WTC11 (cell line): ENCODE measurements at regions not wholly inside any gene's neighbourhood (a gene's known extent, or its start where the extent isn't known, plus 50 kb on each side); places are given as distances from the start of the nearest gene placed in this dataset.

Experiments used
- ATF2 ChIP-seq: sonication (generic); formaldehyde crosslinking; IDR thresholded peaks from 2 replicates; pipeline ENCODE4 v1.8.1; 2022; ENCODE audit warnings: low read depth, missing genetic modification reagents, borderline replicate concordance
- CTCF ChIP-seq: fragments of 200-600 bp; IDR thresholded peaks from 2 replicates; pipeline ENCODE4 v1.8.0; 2022; ENCODE audit warnings: antibody characterized with exemption
- E2F5 ChIP-seq: sonication (generic); formaldehyde crosslinking; IDR thresholded peaks from 2 replicates; pipeline ENCODE4 v1.8.1; 2022; ENCODE audit warnings: mild to moderate bottlenecking, moderate library complexity, missing genetic modification reagents
- ETV6 ChIP-seq: sonication (generic); formaldehyde crosslinking; IDR thresholded peaks from 2 replicates; pipeline ENCODE4 v1.8.1; 2022; ENCODE audit warnings: mild to moderate bottlenecking, missing genetic modification reagents
- IRF1 ChIP-seq: sonication (generic); formaldehyde crosslinking; IDR thresholded peaks from 2 replicates; pipeline ENCODE4 v1.8.0; 2023; ENCODE audit warnings: missing genetic modification reagents
- TEAD1 ChIP-seq: sonication (generic); formaldehyde crosslinking; IDR thresholded peaks from 2 replicates; pipeline ENCODE4 v1.8.0; 2022; ENCODE audit warnings: mild to moderate bottlenecking, missing genetic modification reagents
- ZSCAN18 ChIP-seq: fragments of 250-450 bp; sonication (Bioruptor Pico); IDR thresholded peaks from 2 replicates; pipeline ENCODE4 v2.1.2; 2022; ENCODE audit warnings: mild to moderate bottlenecking, moderate library complexity

- TF ChIP-seq IRF1 (no peak), E2F5 (CRISPR knock-in tag) (no peak), ETV6 (CRISPR knock-in tag) (no peak), CTCF (no peak), ZSCAN18 (CRISPR knock-in tag) (no peak), ATF2 (CRISPR knock-in tag) (no peak), TEAD1 (CRISPR knock-in tag) (no peak)
These were observed 59.9 kb upstream of the RCN1 start for GRCh38 chr11:32030875-32031503.
